BE2C (cell line): ENCODE measurements at regions not wholly inside any gene's neighbourhood (a gene's known extent, or its start where the extent isn't known, plus 50 kb on each side); places are given as distances from the start of the nearest gene placed in this dataset.

Experiments used
- DNase-seq: peaks from one replicate; pipeline ENCODE4 v3.0.0-alpha.2; 2020
- H3K27me3 ChIP-seq: fragments of 250-450 bp; sonication (Bioruptor Pico); 2 replicates; pipeline ENCODE4 v1.5.1; 2020; ENCODE audit warnings: mild to moderate bottlenecking
- H3K36me3 ChIP-seq: fragments of 250-450 bp; sonication (Bioruptor Pico); 2 replicates; pipeline ENCODE4 v1.5.1; 2020; ENCODE audit warnings: mild to moderate bottlenecking
- H3K4me1 ChIP-seq: fragments of 250-450 bp; sonication (Bioruptor Pico); 2 replicates; pipeline ENCODE4 v1.5.1; 2020
- H3K4me3 ChIP-seq: 2 replicates; pipeline ENCODE4 v1.5.1; 2011; ENCODE audit warnings: low read depth, low read length
- H3K9me3 ChIP-seq: fragments of 250-450 bp; sonication (Bioruptor Pico); 2 replicates; pipeline ENCODE4 v1.5.1; 2020
- CTCF ChIP-seq: IDR thresholded peaks from 2 replicates; pipeline ENCODE4 v1.5.1; 2012; ENCODE audit warnings: mild to moderate bottlenecking, low read depth, low read length

GRCh38 chr2:144713410-144713809 lies 193.5 kb upstream of the ZEB2 start:
- Histone ChIP-seq H3K4me1 (no peaks in the 10 kb centered on the region), H3K9me3 (no peaks in the 10 kb centered on the region), H3K27me3 (no peaks in the 10 kb centered on the region), H3K36me3 (no peaks in the 10 kb centered on the region), H3K4me3 (no peak overlapping the region)
- no peak for DNase-seq
- TF ChIP-seq CTCF: no peak

- Histone ChIP-seq H3K36me3 (no peaks in the 10 kb centered on the region), H3K4me1 (no peaks in the 10 kb centered on the region), H3K27me3 (no peaks in the 10 kb centered on the region), H3K4me3 (no peak overlapping the region), H3K9me3 (no peaks in the 10 kb centered on the region)
- TF ChIP-seq CTCF: no peak
- DNase-seq: no peak
These were observed 192.6 kb upstream of the ZEB2 start for GRCh38 chr2:144712550-144712940.

- no peak overlapping the region for H3K4me3 ChIP-seq
- no peaks in the 10 kb centered on the region for H3K27me3 ChIP-seq
- no peak for TF ChIP-seq CTCF
- no peaks in the 10 kb centered on the region for H3K4me1 ChIP-seq
- no peaks in the 10 kb centered on the region for H3K36me3 ChIP-seq
- H3K9me3 ChIP-seq: no peaks in the 10 kb centered on the region
- DNase-seq: no peak
These were observed 192.0 kb upstream of the ZEB2 start for GRCh38 chr2:144711630-144712549.

GRCh38 chr2:144711084-144711483 lies 191.2 kb upstream of the ZEB2 start:
- TF ChIP-seq CTCF: no peak
- no peaks in the 10 kb centered on the region for H3K36me3 ChIP-seq
- H3K4me3 ChIP-seq: no peak overlapping the region
- H3K27me3 ChIP-seq: no peaks in the 10 kb centered on the region
- DNase-seq: no peak
- no peaks in the 10 kb centered on the region for H3K4me1 ChIP-seq
- H3K9me3 ChIP-seq: no peaks in the 10 kb centered on the region

GRCh38 chr2:144708626-144709025 lies 188.7 kb upstream of the ZEB2 start:
- Histone ChIP-seq H3K27me3 (no peaks in the 10 kb centered on the region), H3K36me3 (no peaks in the 10 kb centered on the region), H3K4me3 (no peak overlapping the region), H3K4me1 (no peaks in the 10 kb centered on the region), H3K9me3 (no peaks in the 10 kb centered on the region)
- no peak for TF ChIP-seq CTCF
- no peak for DNase-seq

GRCh38 chr2:144707736-144708326 lies 187.9 kb upstream of the ZEB2 start:
- Histone ChIP-seq H3K27me3 (no peaks in the 10 kb centered on the region), H3K9me3 (no peaks in the 10 kb centered on the region), H3K4me1 (no peaks in the 10 kb centered on the region), H3K36me3 (no peaks in the 10 kb centered on the region), H3K4me3 (no peak overlapping the region)
- no peak for TF ChIP-seq CTCF
- no peak for DNase-seq
